Uterus (tissue), 2 donors: ENCODE measurements at regions not wholly inside any gene's neighbourhood (a gene's known extent, or its start where the extent isn't known, plus 50 kb on each side); places are given as distances from the start of the nearest gene placed in this dataset.

Source experiments
- CTCF ChIP-seq, 4 experiments: fragments of 200-600 bp in 2 of 4; fragments of 450-650 bp in 2 of 4; sonication (generic) in 2 of 4; IDR thresholded peaks; one replicate each; pipeline ENCODE4 v1.5.1; 2016 to 2019; ENCODE audit warnings: antibody characterized with exemption in 4 of 4, mild to moderate bottlenecking in 2 of 4, moderate library complexity in 1 of 4
- POLR2A ChIP-seq, 2 donors: fragments of 450-650 bp; IDR thresholded peaks; one replicate each; pipeline ENCODE4 v1.6.1; 2016; ENCODE audit warnings: antibody characterized with exemption in 2 of 2, mild to moderate bottlenecking in 1 of 2, moderate library complexity in 1 of 2

GRCh38 chr5:127153031-127153430 lies 79.7 kb upstream of the C5orf63 start:
- no peak for TF ChIP-seq CTCF (IDR thresholded peaks at IDR 0.05)
- TF ChIP-seq POLR2A (IDR thresholded peaks at IDR 0.05) = no peak
